Stimulated activated CD4-positive, alpha-beta T cell treated with anti-CD3 and anti-CD28 coated beads, Interleukin-12 subunit alpha, Interleukin-12 subunit beta, amount 100 ng/mL, for 48 hours (primary cell): ENCODE measurements at regions not wholly inside any gene's neighbourhood (a gene's known extent, or its start where the extent isn't known, plus 50 kb on each side); places are given as distances from the start of the nearest gene placed in this dataset.
"Not testable (repeated sequence)": the region's sequence is repeated elsewhere in the genome, so short reads cannot be mapped to it uniquely, and the experiment has no call there.

ENCODE experiments used
- DNase-seq, 3 donors: peaks; one replicate each; pipeline ENCODE4 v3.0.0-alpha.2; 2020; ENCODE audit warnings: low read depth in 2 of 3, low spot score in 1 of 3

DNA sequence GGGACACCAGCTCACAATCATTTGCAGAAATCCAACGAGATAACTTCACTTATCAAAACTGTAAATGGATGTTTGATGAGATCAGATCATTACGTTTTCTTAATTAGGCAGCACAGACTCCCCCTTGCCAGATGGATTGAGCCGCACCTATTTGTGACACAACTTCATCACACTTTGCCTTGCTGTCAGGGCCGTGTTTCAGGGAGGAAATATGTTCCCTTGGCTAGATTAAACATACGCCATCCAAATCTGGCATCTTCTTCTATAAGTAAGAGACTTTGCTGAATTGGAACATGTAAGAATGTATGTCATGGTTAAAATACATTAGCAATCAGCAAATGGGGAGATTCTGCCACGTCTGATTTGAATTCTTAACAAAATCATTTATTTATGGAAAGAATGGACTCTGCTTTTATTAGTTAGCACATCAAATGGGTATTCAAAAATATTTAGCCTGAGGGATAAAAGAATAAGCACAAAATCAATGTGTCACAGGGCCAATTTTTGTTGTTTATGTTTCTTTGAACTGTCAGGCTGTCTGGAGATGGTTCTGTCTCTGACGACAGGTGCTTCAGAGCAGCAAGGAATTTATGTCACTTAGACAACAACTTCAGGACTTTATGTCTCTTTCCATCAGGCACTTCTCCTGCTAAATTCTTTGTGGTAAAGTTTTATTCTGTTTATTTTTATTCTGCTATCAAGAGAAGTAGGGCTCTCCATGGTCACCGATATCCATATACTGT lies 326.1 kb upstream of the NCAM1 start:
- no peak for DNase-seq

DNA sequence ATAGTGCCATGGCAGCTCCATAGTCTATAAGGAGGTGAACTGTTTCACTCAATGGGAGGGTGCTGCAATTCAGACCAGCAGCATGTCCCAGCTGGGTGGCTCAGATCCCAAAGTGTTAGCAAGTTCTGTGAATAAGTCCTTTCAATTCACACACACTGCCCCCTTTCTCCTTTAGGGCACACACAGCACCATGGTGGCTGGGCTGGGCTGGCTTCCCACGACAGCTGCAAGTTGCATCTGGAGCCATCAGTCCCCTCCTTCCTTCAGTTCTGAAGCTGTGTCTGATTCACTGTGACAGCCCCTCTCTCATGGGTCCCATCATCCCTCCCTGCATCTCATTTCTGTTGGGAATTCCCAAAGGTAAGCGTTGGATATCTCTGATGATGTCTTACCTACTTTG lies 324.1 kb upstream of the NCAM1 start:
- DNase-seq, result no peak

DNA sequence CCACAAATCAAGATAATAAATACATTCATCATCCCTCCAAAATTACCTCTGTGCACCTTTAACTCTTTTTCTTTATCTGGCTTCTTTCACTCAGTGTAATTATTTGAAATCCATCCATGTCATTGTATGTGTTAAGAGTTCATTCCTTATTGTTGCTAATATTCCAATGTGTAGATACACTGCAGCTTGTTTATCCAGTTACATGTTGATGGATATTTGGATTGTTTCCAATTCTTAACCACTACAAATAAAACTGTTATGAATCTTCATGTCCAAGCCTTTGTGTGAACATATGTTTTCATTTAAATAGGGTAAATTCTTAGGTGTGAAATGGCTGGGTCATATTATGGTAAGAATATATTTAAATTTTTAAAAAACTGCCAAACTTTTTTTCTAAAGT lies 323.3 kb upstream of the NCAM1 start:
- no peak for DNase-seq

DNA sequence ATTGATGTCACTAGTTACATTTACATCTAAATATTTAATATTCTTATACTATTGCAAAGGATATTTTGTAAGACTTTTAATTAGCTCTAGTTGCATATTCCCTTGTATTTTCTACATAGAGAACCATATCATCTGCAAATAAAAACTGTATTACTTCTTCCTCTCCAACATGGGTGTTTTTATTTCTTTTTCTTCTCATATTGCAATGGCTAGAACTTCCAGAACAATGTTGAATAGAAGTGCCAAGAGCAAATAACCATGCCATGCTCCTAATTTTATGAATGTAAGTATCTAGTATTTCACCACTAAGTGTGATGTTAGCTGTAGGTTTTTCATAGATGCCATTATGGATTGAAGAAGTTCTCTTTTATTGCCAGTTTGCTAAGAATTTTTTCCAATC lies 321.8 kb upstream of the NCAM1 start:
- no peak for DNase-seq

DNA sequence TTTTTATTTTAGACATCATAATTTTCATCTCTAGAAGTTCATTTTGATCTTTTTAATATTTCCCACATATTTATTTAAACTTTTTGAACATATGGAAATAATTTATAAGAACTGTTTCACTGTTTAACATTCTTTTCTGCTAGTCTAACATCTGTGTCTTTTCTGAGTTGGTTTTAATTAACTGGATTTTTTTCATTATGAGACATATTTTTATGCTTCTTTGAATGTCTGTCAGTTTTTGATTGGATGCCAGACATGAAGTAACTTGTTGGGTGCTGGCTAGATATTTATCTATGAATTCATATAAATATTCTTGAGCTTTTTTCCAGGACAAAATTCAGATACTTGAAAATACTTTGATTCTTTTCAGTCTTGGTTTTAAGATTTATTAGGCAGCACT lies 317.8 kb upstream of the NCAM1 start:
- no peak for DNase-seq

DNA sequence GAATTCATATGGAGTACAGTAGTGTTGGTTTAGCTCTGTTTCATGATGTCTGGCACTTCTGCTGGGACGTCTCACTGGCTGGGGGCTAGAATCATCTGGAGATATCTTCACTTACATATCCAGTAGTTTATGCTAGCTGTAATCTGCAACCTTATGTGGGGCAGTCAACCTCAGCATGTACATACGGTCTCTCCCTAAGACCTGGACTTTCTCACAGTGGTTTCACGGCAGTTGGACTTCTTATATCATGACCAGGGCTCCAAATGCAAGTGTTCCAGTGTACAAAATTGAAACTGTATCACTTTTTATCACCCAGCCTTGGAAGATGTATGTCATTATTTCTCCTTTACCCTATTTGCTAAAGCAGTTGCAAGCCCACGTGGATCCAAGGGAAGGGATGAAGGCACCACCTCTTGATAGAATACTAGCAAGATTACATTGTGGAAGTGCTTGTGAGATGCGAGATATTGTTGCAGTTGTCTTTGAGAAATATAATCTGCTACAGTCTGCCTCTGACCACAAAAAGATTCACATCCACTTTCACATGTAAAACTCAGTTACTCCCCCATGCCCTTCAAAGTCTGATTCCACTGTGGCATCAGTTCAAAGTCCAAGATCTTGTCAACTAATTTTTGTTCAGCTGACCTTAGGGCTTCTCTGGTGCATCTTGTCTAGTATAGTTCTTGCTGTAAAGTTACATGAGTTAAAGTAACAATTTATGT lies 316.6 kb upstream of the NCAM1 start:
- no peak for DNase-seq

DNA sequence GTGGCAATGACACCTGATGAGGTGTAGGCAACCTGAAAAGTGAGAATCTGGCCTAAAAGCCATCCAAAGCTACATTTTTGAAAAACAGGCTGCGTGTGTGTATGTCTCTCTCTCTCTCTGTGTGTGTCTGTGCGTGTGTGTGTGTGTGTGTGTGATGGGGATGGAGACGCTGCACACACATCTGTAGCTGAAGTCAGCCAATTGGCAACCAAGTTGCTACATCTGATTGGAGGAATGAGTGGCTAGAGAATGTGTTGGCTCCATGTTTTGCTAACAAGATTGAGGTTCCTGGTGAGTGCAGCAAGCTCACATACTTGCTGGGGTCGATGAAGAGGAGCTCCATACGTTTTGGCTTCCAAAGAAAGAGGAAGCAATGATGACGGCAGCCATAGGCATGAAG lies 311.4 kb upstream of the NCAM1 start:
- no peak for DNase-seq

DNA sequence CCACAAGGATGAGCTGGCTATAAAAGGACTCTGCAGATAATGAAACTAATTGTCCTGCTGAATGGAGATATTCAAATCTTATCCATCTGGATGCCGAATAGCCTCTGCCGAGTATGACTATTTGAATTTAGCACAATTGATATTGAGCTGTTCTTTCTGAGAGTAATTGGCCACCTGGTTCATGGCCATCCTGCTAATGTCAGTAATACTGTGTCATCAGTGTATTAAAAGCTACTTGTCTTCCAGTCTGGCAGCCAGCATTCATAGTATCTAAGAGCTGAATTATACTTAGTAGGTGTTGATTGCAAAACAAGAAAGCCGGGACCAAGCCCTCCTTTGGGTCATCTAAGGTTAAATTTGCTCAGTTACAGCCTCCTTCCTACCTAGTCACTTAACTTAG lies 310.7 kb upstream of the NCAM1 start:
- DNase-seq, result no peak

DNA sequence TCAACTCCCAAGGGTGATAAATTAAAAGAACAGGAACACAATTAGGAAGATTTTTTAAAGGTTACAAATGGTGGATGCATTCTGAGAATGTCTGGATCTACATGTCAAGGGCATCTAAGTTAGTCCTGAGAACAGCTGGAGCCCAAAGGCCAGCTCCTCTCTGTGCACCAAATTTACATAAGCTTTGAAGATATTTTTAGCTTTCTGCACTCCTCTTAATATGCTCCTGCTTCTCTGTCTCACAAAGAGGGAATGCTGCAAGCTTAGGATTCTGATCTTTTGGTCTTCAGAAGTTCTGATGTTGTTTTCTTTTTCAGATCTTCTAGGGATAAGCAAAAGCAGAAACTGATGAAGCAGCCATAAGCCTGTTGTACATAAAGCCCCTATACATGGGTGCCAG lies 309.8 kb upstream of the NCAM1 start:
- DNase-seq, result no peak

DNA sequence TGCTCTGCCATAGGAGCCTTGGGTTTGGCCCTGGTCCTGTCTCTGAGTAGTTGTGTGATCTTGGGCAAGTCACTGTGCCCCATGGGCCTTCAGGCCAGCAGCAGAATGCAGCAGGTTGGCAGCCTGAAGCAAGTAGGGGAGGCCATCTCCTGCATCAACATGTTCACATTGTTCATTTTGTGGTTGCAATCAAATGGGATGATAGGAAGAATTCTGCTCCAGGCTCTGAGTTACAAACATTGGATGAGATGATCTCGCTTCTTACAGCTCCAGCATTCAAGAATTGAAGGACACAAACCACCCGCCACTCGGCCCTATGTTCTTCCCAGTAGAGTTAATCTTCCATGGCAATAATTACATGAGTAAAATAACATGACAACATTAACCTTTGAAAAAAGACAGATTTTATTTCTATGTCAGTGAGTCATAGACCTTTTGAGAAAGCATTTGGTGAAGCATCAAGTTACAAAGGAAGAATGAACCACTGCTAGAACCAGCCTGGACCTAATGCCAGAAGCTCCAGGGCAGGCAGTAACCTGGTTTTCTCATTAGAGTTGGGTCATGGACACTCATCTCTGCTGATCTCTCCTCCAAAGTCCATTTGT lies 308.3 kb upstream of the NCAM1 start:
- no peak for DNase-seq

DNA sequence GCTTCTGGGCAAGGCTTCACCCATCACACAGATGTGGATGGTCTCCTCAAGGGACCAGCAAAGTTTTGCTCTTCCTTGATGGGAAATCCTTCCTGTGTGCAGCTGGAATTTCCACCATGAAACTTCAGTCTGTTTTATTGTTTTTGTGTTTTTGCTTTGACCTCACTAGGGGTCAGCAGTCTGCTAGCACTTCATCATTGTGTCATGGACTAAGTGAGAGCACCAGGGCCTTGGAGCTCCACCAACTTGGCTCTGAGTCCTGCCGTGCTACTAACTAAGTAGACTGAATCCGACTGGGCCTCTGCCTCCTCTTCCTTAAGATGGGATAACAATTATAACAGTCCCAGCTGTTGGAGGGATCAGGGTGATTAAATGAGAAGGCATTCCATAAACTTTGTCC lies 305.8 kb upstream of the NCAM1 start:
- DNase-seq, result no peak

DNA sequence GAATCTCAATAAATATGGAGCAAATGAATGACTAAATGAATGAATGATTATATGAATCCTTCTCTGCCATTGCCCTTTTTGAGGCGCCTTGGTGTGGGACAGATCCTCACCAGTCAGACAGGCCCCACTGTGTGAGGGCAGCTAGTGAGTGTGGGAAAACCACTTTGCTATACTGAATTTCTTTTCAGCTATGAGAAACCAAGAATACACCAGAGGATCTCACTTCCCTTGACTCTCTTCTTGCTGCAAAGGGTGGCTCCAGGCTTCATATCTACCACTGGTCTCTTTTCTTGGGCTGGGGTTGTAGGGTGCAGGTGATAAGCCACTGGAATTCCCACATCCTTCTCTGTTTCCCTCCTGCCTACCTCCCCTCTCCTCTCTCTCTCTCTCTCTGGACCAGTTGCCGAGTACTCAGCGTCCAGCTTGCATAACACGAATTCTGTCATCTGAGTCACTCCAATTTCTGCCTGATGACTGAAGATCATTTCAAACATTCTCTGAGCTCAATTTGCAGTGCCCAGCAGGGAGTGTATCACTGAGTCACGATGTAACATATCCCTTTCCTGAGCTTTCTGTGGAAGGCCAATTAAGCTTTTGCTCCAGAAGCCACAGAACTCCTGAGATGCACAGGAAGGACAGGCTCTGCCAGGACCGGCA lies 304.3 kb upstream of the NCAM1 start:
- no peak for DNase-seq

DNA sequence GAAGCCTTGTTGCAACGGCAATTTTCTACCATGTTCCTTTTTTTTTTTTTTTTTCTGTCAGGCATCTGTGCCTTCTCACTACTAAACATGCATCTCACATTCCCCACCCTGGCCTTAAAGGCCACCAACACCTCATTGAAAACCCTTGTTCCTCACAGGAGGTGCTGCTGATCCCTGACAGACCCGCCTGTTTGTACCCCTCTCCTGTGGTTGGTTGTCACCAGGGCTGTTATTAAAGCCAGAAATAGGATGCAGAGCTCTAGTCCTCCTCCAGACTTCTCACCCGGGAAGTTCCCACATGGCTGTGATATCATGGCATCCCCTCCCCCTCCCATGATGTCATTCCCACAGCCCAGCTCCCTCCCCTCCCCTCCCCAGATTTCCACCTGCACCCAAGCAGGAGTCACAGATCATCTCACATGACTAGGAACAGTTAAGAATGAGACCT lies 302.8 kb upstream of the NCAM1 start:
- no peak for DNase-seq

DNA sequence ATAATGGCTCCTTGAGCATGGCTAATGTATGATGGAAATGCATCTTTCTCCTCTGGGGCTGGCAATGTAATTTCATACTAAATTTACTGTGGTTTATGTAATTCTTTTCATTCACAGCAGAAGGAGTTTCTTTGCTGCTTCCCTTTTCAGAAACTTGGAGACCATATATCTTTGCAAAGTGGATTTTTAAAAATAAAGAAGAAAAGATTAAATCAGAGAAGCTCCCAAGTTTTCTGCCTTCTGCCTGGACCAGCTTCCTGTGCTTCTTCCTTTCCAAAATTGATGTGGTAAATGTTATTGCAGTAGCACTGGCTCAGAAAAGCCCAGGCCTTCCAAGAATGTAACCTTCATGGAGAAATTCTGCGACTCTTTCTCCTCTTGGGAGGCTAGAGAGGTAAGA lies 300.1 kb upstream of the NCAM1 start:
- no peak for DNase-seq

DNA sequence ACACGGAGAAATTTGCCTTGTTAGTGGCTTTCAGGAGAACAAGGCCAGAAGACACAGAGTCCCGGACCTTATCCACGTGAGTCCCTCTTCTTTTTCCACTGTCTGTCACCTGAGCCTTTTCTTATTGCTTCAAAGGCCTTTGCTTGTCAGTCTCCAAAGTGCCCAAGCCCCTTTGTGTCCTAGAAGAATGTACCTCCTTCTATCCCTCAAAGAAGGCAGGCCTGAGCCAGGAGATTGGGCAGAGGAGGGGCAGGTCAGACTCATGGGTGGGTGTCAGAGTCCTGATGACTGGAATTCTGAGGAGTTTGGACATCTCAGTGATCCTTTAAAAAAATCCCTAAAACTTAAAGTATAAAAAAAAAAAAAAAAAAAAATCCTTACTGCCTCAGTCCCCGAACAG lies 299.6 kb upstream of the NCAM1 start:
- no peak for DNase-seq

DNA sequence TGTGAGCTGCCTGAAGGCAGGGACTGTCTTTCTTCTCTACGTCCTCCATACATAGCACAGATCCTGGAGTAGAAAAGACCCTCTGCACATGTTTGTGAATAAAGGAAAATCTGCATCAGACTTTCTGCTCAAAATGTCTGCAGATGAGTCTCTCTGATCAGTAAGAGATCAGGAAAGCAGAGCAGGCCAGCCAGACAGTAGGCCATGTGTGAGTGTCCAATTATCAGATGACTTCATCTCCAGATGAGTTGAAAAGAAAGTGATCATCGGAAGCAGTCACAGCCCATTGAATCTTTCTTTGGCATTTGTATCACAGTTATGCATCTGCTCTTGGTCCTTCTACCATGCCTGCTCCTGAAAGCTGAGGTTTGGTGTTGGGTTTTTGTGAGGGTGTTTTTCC lies 298.7 kb upstream of the NCAM1 start:
- DNase-seq, result no peak

DNA sequence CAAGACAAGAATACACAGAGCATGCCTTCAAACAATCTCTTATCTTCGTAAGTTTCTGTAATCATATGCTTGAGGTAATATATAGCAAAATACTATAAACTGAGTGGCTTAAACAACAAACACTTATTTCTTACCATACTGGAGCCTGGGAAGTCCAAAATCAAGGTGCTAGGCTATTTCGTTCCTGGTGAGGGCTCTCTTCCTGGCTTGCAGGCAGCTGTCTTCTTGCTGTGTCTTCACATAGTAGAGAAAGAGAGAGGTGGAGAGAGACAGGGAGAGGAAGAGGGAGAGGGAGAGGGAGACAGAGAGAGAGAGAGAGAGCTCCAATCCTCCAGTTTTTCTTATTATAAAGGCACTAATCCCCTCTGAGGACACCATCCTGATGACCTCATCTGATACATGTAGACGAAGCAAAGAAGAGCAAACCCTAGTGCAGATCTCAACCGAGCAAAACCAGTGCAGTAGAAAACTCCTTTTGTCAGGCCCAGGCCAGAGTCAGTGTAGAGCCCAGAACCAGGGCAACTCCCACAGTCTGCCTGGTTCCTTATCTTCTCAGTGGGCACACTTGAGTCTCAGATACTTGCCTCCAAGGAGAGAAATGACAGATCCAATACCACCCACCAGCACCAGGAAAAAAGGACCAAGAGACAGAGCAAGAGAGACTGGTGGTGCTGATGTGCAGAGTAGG lies 297.1 kb upstream of the NCAM1 start:
- DNase-seq, result no peak

DNA sequence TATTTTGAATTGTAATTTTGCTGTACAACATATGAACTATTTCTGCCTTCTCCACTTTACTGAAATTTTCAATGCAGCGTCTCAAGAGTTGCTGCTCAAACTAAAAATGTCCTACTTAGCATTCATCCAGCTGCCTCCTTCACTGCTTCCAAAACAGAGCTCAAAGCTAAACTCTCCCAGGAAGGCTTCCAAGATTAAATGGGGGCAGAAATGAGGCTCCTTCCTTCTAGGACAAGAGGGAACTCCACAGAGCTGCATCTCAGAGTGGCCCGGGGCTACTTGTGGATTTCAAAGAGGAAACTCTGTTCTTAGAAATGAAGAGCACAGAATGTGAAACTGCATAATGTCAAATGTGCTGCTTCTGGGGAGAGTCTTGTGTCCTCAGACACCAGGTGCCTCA lies 295.9 kb upstream of the NCAM1 start:
- no peak for DNase-seq

DNA sequence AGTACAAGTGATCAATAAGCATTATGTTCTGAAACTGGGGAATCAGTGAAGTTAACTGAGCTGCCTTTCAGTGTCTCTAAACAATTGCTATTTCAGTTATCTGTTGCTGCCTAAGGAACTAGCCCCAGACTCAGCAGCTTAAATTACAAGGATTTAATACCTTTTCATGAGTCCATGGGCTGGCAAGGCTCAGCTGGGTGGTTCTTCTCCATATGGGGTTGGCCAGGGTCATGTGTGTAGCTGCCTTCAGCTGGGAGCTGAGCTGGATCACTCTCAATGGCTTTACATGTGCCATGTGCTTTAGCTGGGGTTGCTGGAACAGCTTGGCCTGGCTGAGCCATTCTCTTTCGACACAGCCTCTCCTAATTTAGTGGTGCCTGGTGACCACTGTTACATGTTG lies 295.0 kb upstream of the NCAM1 start:
- DNase-seq, result no peak

DNA sequence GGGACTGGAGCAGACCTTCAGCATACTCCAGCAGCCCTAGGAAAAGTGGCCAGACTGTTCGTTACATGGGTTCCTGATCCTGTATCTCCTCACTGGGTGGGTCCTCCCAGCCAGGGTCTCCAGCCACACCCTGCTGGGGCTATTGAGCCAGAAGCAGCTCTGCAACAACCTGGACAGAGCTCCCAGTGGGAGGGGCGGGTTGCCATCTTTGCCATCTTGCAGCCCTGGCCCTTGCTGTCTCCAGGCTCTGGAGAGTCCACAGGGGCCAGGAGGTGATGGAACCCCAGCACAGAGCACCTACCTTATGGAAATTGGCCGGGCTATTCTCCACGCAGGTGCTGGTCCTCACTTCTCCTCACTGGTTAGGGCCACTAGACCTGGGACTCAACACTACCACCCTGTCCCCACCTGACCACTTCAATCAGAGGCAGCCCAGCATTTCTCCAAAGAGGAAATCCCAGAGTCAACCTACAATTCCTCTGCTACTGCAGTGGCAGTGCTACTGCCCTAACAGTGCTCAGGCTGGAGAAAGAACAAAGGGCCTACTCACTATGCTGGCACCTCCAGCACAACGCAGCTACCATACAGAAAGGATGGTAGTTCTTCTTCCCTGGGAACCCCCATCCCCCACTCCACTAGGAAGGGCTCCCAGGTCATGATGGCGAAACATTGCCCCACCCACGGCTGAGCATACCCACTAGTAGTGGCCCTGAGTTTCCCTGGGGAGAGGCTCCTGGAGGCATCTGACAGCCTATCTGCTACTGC lies 290.2 kb upstream of the NCAM1 start:
- no peak for DNase-seq

DNA sequence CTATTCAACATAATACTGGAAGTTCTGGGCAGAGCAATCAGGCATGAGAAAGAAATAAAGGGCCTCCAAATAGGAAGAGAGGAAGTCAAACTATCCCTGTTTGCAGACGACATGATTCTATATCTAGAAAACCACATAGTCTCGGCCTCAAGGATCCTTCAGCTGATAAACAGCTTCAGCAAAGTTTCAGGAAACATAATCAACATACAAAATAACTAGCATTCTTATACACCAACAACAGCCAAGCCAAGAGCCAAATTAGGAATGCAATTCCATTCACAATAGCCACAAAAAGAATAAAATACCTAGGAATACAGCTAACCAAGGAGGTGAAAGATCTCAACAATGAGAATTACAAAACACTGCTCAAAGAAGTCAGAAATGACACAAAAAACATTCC lies 287.8 kb upstream of the NCAM1 start:
- DNase-seq, result not testable (repeated sequence)
